Left lung (tissue), 4 donors: ENCODE measurements at regions not wholly inside any gene's neighbourhood (a gene's known extent, or its start where the extent isn't known, plus 50 kb on each side); places are given as distances from the start of the nearest gene placed in this dataset.

ENCODE experiments used
- ATAC-seq: fragments of 200-7000 bp; cut with Tn5 transposase; one replicate; pipeline ENCODE4 v1.9.1; 2020; ENCODE audit warnings: moderate library complexity
- DNase-seq, 4 donors: peaks; one replicate each; pipeline ENCODE4 v3.0.0-alpha.2; 2013 to 2020
- H3K27ac ChIP-seq, 2 donors: fragments of 200-600 bp; sonication (generic) in 1 of 2; one replicate each; pipeline versions ENCODE4 v1.5.0 to v1.8.0; 2020 to 2021
- H3K27me3 ChIP-seq, 2 donors: fragments of 200-600 bp; sonication (generic) in 1 of 2; one replicate each; pipeline versions ENCODE4 v1.5.0 to v1.8.0; 2020 to 2021
- H3K36me3 ChIP-seq, 2 donors: fragments of 200-600 bp; sonication (generic) in 1 of 2; one replicate each; pipeline versions ENCODE4 v1.5.0 to v1.8.0; 2020 to 2021
- H3K4me1 ChIP-seq, 2 donors: fragments of 200-600 bp; one replicate each; pipeline ENCODE4 v1.8.0; 2021
- H3K4me3 ChIP-seq, 2 donors: fragments of 200-600 bp; sonication (generic) in 1 of 2; one replicate each; pipeline versions ENCODE4 v1.5.0 to v1.8.0; 2020 to 2021; ENCODE audit warnings: mild to moderate bottlenecking in 1 of 2
- H3K9me3 ChIP-seq, 2 donors: fragments of 200-600 bp; sonication (generic) in 1 of 2; one replicate each; pipeline versions ENCODE4 v1.5.0 to v1.8.0; 2020 to 2021
- intact Hi-C, 2 donors: fragments of 100-400 bp; cut with DNase I; formaldehyde crosslinking; loops; one replicate each; pipeline versions ENCODE4 v1.11.2 to v1.14.2; 2022
- TF ChIP-seq, protein P1 (sequence below), 2 donors: fragments of 200-600 bp; sonication (generic) in 1 of 2; IDR thresholded peaks; one replicate each; pipeline versions ENCODE4 v1.5.0 to v1.8.0; 2021; ENCODE audit warnings: antibody characterized with exemption in 2 of 2
- donor health status: DM: no; HTN: yes; CAD: no.
- donor health status: DM: no; HTN: no; CAD: no.

GRCh38 chr7:153006452-153006851 lies 246.9 kb downstream of the ACTR3B start:
- H3K27ac ChIP-seq: no peak overlapping the region
- no peak for ATAC-seq
- no peaks in the 10 kb centered on the region for H3K4me1 ChIP-seq
- TF ChIP-seq, protein P1, sequence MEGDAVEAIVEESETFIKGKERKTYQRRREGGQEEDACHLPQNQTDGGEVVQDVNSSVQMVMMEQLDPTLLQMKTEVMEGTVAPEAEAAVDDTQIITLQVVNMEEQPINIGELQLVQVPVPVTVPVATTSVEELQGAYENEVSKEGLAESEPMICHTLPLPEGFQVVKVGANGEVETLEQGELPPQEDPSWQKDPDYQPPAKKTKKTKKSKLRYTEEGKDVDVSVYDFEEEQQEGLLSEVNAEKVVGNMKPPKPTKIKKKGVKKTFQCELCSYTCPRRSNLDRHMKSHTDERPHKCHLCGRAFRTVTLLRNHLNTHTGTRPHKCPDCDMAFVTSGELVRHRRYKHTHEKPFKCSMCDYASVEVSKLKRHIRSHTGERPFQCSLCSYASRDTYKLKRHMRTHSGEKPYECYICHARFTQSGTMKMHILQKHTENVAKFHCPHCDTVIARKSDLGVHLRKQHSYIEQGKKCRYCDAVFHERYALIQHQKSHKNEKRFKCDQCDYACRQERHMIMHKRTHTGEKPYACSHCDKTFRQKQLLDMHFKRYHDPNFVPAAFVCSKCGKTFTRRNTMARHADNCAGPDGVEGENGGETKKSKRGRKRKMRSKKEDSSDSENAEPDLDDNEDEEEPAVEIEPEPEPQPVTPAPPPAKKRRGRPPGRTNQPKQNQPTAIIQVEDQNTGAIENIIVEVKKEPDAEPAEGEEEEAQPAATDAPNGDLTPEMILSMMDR (IDR thresholded peaks at IDR 0.05): no peak
- DNase-seq: no peak
- no peaks in the 10 kb centered on the region for H3K9me3 ChIP-seq
- H3K36me3 ChIP-seq: no peaks in the 10 kb centered on the region
- intact Hi-C loops: no loop called here
- H3K4me3 ChIP-seq: no peak overlapping the region
- H3K27me3 ChIP-seq: no peaks in the 10 kb centered on the region

DNA sequence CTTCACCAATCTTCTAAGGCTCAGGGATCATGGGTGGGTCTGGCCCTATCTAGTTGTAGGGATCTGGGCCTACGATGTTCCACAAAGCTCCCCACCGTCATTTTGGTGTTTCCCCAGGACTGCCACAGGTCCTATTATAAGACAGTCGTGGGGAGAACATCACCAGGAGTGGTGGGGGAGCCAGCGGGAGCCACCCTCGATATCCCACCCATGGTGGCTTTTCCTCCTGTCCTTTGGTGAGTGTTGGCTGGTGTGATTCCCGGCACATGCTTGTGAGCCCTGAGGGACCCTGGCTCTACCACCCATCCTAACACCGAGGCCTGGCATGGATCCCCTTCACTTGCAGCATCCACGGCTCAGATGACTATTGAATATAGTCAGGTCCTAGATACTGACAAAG lies 247.4 kb downstream of the ACTR3B start:
- H3K27ac ChIP-seq: no peak overlapping the region
- DNase-seq (no peak), ATAC-seq (no peak)
- TF ChIP-seq, protein P1 (IDR thresholded peaks at IDR 0.05): no peak
- intact Hi-C loops: no loop called here
- no peaks in the 10 kb centered on the region for H3K9me3 ChIP-seq
- H3K4me3 ChIP-seq: no peak overlapping the region
- H3K27me3 ChIP-seq: no peaks in the 10 kb centered on the region
- no peaks in the 10 kb centered on the region for H3K4me1 ChIP-seq
- H3K36me3 ChIP-seq: no peaks in the 10 kb centered on the region

- Histone ChIP-seq H3K27ac (no peak overlapping the region), H3K36me3 (no peaks in the 10 kb centered on the region), H3K27me3 (no peaks in the 10 kb centered on the region), H3K4me1 (no peaks in the 10 kb centered on the region), H3K4me3 (no peak overlapping the region), H3K9me3 (no peaks in the 10 kb centered on the region)
- TF ChIP-seq, protein P1 (IDR thresholded peaks at IDR 0.05): no peak
- ATAC-seq: no peak
- no peak for DNase-seq
- intact Hi-C loops: no loop called here
Measured at GRCh38 chr7:153010416-153010815, 250.9 kb downstream of the ACTR3B start.

- Histone ChIP-seq H3K36me3 (no peaks in the 10 kb centered on the region), H3K4me3 (no peak overlapping the region), H3K9me3 (no peaks in the 10 kb centered on the region), H3K4me1 (no peaks in the 10 kb centered on the region), H3K27ac (no peak overlapping the region), H3K27me3 (no peaks in the 10 kb centered on the region)
- intact Hi-C loops: no loop called here
- DNase-seq: no peak
- no peak for ATAC-seq
- TF ChIP-seq, protein P1 (IDR thresholded peaks at IDR 0.05): no peak
Measured at GRCh38 chr7:153012203-153012602, 252.7 kb downstream of the ACTR3B start.

DNA sequence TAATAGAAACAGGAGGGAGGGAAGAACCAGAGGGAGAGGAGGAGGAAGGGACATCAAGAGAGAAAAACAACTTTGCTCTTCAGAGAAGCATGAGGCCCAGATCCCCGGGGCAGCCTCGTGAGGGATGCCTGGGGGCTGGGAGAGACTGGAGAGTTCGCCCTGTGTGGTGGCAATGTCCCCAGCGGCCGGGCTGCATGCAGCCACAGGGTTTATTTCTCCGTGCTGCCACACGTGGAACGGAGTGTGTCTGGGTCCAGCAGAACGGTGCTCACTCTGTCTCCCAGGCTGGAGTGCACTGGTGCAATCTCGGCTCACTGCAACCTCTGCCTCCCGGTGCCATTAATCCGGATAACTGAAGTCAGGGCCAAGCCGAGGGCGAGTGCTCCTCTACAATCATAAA lies 257.7 kb downstream of the ACTR3B start:
- DNase-seq (no peak), ATAC-seq (no peak)
- no peaks in the 10 kb centered on the region for H3K4me1 ChIP-seq
- TF ChIP-seq, protein P1 (IDR thresholded peaks at IDR 0.05): no peak
- peaks cover 0 to 2% of the 10 kb centered on the region in 2 donors for H3K9me3 ChIP-seq
- intact Hi-C loops: no loop called here
- H3K27ac ChIP-seq: no peak overlapping the region
- H3K27me3 ChIP-seq: no peaks in the 10 kb centered on the region
- no peak overlapping the region for H3K4me3 ChIP-seq
- H3K36me3 ChIP-seq: no peaks in the 10 kb centered on the region
